ENCODE measurements at regions not wholly inside any gene's neighbourhood (a gene's known extent, or its start where the extent isn't known, plus 50 kb on each side); places are given as distances from the start of the nearest gene placed in this dataset.

DNA sequence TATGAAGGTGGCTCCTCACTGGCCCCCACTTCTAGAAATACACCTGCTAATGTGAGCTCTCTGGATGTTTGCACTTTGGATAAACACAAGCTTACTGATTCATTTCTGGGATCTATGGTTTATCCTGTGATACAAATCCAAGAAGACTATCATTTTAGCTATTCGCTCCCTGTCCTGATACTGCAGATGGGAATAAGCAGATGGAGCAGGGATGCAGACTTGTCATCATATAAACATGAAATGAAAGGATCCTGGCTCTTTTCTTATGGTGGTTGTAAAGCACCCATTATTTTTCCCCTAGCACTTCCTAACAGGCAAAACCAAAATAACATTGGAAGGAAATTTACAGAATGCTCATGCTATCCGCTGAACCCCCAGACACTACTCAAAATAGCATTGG, 162.9 kb upstream of the NOCT start:
- Histone ChIP-seq H3K27me3 (ENCODE audit: control insufficient read depth, insufficient read depth, low read length) (peaks cover 6% of the 10 kb centered on the region), H2BK20ac (ENCODE audit: low read depth, low read length) (no peak overlapping the region), H3K4ac (ENCODE audit: low read depth, low read length) (no peak overlapping the region), H2AFZ (replicated peaks; ENCODE audit: low read length, poor library complexity) (no peak overlapping the region), H3K36me3 (ENCODE audit: control insufficient read depth, insufficient read depth, low read length) (no peaks in the 10 kb centered on the region), H4K91ac (ENCODE audit: insufficient read depth, low read depth, low read length) (no peak overlapping the region), H3K56ac (ENCODE audit: extremely low read depth, insufficient read depth, low read length) (no peak overlapping the region), H3K23ac (ENCODE audit: low read depth, low read length) (no peak overlapping the region), H3K14ac (replicated peaks; ENCODE audit: low read depth, low read length) (no peak overlapping the region), H3K27ac (ENCODE audit: insufficient read depth, low read length) (no peak overlapping the region), H4K8ac (ENCODE audit: low read depth in 2 of 2, low read length in 2 of 2) (no peak overlapping the region), H3K79me1 (ENCODE audit: low read depth in 1 of 2, low read length in 2 of 2) (no peaks in the 10 kb centered on the region), H3K9me3 (ENCODE audit: control insufficient read depth, insufficient read depth, low read length) (no peaks in the 10 kb centered on the region), H2AK5ac (ENCODE audit: low read depth, low read length) (no peak overlapping the region), H3K4me1 (ENCODE audit: control insufficient read depth, insufficient read depth, low read length) (peaks cover 3% of the 10 kb centered on the region; the same call in 1 of the 2 replicates), H3K4me3 (ENCODE audit: insufficient read depth, low read depth, low read length) (no peak overlapping the region), H2BK15ac (ENCODE audit: low read depth, low read length) (no peak overlapping the region), H2BK120ac (ENCODE audit: low read depth, low read length) (no peak overlapping the region), H3K9ac (ENCODE audit: low read depth, low read length) (no peak overlapping the region), H2AK9ac (replicated peaks; ENCODE audit: low read depth, low read length, poor library complexity) (no peak overlapping the region), H2BK5ac (ENCODE audit: low read depth, low read length, poor library complexity, severe bottlenecking) (no peak overlapping the region), H3K9me1 (ENCODE audit: insufficient read depth, low read length) (no peaks in the 10 kb centered on the region), H3K4me2 (ENCODE audit: low read depth, low read length) (no peak overlapping the region), H4K5ac (ENCODE audit: low read depth, low read length) (no peak overlapping the region), H4K20me1 (ENCODE audit: insufficient read depth, low read length) (no peaks in the 10 kb centered on the region), H3K18ac (ENCODE audit: low read depth, low read length) (no peak overlapping the region)
- WGBS, 2 experiments (ENCODE audit: extremely low coverage in 2 of 2, insufficient read length in 1 of 2), result no CpG with 5 or more reads among the region's 2 CpGs
- BruUV-seq (replicated peaks), result no TSS peak
- in situ Hi-C loops (cut with MboI; ENCODE audit: low sequenced_read_pairs), result loop anchor here (25.0 kb wide), 1 partner anchor 640 kb away; no protein-coding TSS in a partner anchor
- intact Hi-C loops (cut with micrococcal nuclease), result no loop called here
- ChIA-PET POLR2A (ENCODE audit: unreplicated experiment) (interaction anchor here (0.5 kb wide), 1 partner anchor 791 kb away, joined by 10 read pairs; no protein-coding TSS in a partner anchor), CTCF (no interaction called here)
- no peak for TF ChIP-seq MAZ (IDR thresholded peaks at IDR 0.05; ENCODE audit: borderline replicate concordance, low read depth, low read length)
- TF ChIP-seq, protein P1, sequence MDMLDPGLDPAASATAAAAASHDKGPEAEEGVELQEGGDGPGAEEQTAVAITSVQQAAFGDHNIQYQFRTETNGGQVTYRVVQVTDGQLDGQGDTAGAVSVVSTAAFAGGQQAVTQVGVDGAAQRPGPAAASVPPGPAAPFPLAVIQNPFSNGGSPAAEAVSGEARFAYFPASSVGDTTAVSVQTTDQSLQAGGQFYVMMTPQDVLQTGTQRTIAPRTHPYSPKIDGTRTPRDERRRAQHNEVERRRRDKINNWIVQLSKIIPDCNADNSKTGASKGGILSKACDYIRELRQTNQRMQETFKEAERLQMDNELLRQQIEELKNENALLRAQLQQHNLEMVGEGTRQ (IDR thresholded peaks at IDR 0.05; ENCODE audit: low read depth, low read length), result no peak
- TF ChIP-seq MXI1 (IDR thresholded peaks at IDR 0.05; ENCODE audit: borderline replicate concordance, low read depth, low read length), result no peak
- no peak for TF ChIP-seq CEBPB (IDR thresholded peaks at IDR 0.05; ENCODE audit: low read depth, low read length)
- TF ChIP-seq RFX5 (IDR thresholded peaks at IDR 0.05; ENCODE audit: low read depth, low read length), result no peak
- no peak for TF ChIP-seq MAFK (IDR thresholded peaks at IDR 0.05; ENCODE audit: low read depth, low read length)
- TF ChIP-seq, protein P2, sequence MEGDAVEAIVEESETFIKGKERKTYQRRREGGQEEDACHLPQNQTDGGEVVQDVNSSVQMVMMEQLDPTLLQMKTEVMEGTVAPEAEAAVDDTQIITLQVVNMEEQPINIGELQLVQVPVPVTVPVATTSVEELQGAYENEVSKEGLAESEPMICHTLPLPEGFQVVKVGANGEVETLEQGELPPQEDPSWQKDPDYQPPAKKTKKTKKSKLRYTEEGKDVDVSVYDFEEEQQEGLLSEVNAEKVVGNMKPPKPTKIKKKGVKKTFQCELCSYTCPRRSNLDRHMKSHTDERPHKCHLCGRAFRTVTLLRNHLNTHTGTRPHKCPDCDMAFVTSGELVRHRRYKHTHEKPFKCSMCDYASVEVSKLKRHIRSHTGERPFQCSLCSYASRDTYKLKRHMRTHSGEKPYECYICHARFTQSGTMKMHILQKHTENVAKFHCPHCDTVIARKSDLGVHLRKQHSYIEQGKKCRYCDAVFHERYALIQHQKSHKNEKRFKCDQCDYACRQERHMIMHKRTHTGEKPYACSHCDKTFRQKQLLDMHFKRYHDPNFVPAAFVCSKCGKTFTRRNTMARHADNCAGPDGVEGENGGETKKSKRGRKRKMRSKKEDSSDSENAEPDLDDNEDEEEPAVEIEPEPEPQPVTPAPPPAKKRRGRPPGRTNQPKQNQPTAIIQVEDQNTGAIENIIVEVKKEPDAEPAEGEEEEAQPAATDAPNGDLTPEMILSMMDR (conservative IDR thresholded peaks at IDR 0.05; ENCODE audit: low read depth, low read length), result no peak
- no peak for TF ChIP-seq FOS (IDR thresholded peaks at IDR 0.05; ENCODE audit: low read depth, low read length)
- TF ChIP-seq ELK1 (IDR thresholded peaks at IDR 0.05; ENCODE audit: borderline replicate concordance, low read depth, low read length), result no peak
- TF ChIP-seq CHD1 (IDR thresholded peaks at IDR 0.05; ENCODE audit: low read depth, low read length), result no peak
- TF ChIP-seq RAD21 (IDR thresholded peaks at IDR 0.05; ENCODE audit: low read length), result no peak
- no peak for TF ChIP-seq NFE2L2 (IDR thresholded peaks at IDR 0.05; ENCODE audit: low read depth, low read length)
- TF ChIP-seq RCOR1 (IDR thresholded peaks at IDR 0.05; ENCODE audit: insufficient replicate concordance, low read length), result no peak
- no peak for TF ChIP-seq BHLHE40 (IDR thresholded peaks at IDR 0.05; ENCODE audit: low read depth, low read length)
- no peak for TF ChIP-seq POLR2A (IDR thresholded peaks at IDR 0.05; ENCODE audit: low read depth, low read length)
- TF ChIP-seq SMC3 (IDR thresholded peaks at IDR 0.05; ENCODE audit: low read depth, low read length), result no peak
- DNase-seq (no peak), ATAC-seq (ENCODE audit: low read depth) (no peak)
- dilution Hi-C loops (cut with HindIII; ENCODE audit: low sequenced_read_pairs, unreplicated experiment), result no loop called here
